CD4-positive, alpha-beta T cell (primary cell): ENCODE measurements at regions not wholly inside any gene's neighbourhood (a gene's known extent, or its start where the extent isn't known, plus 50 kb on each side); places are given as distances from the start of the nearest gene placed in this dataset.

ENCODE experiments used
- ATAC-seq: fragments of 200-7000 bp; cut with Tn5 transposase; one replicate; pipeline ENCODE4 v1.10.0; 2022; ENCODE audit warnings: mild to moderate bottlenecking; ENCODE audit not compliant: poor library complexity
- CTCF ChIA-PET: fragments of 350-600 bp; sonication (Branson Sonifier 250); formaldehyde crosslinking; loops from one replicate; lab custom pipeline; 2021; ENCODE audit warnings: antibody characterized with exemption, inconsistent platforms; lab: Charles Lee
- POLR2A ChIA-PET: fragments of 350-600 bp; sonication (Branson Sonifier 250); formaldehyde crosslinking; loops from one replicate; lab custom pipeline; 2021; ENCODE audit warnings: antibody characterized with exemption, inconsistent platforms; lab: Charles Lee
- DNase-seq, 14 experiments: peaks; one replicate each; pipeline ENCODE4 v3.0.0-alpha.2; 2013 to 2020; ENCODE audit warnings: mixed read lengths in 2 of 14
- H3K27ac ChIP-seq, 2 donors: one replicate each; pipeline versions ENCODE4 v1.5.1 to v1.7.0; 2013; ENCODE audit warnings: low read length in 2 of 2, low read depth in 1 of 2, mild to moderate bottlenecking in 1 of 2
- H3K27me3 ChIP-seq, 2 experiments: 1 replicate in 1 of 2; 2 replicates in 1 of 2; pipeline versions ENCODE4 v1.6.1 to v1.7.0; 2013; ENCODE audit warnings: low read length in 2 of 2, control low read depth in 1 of 2, mild to moderate bottlenecking in 1 of 2, moderate library complexity in 1 of 2; ENCODE audit not compliant: insufficient read depth in 2 of 2, control insufficient read depth in 1 of 2
- H3K36me3 ChIP-seq: one replicate; pipeline ENCODE4 v1.6.1; 2013; ENCODE audit warnings: low read length, control low read depth; ENCODE audit not compliant: insufficient read depth
- H3K4me1 ChIP-seq: one replicate; pipeline ENCODE4 v1.6.1; 2013; ENCODE audit warnings: low read length, control low read depth; ENCODE audit not compliant: insufficient read depth
- H3K4me3 ChIP-seq: one replicate; pipeline ENCODE4 v1.5.1; 2013; ENCODE audit warnings: mild to moderate bottlenecking, low read length, moderate library complexity
- H3K9me3 ChIP-seq, 2 experiments: 1 replicate in 1 of 2; 2 replicates in 1 of 2; pipeline versions ENCODE4 v1.6.1 to v1.7.0; 2013; ENCODE audit warnings: low read length in 2 of 2, mild to moderate bottlenecking in 2 of 2, control low read depth in 1 of 2, moderate library complexity in 1 of 2; ENCODE audit not compliant: control insufficient read depth in 1 of 2, insufficient read depth in 1 of 2
- H3K27ac Mint-ChIP-seq: one replicate; pipeline ENCODE4 v1.8.0; 2020; ENCODE audit warnings: mixed read lengths
- H3K27me3 Mint-ChIP-seq: one replicate; pipeline ENCODE4 v1.8.0; 2021; ENCODE audit warnings: mixed read lengths
- H3K36me3 Mint-ChIP-seq: one replicate; pipeline ENCODE4 v1.8.0; 2021; ENCODE audit warnings: low read depth, mixed read lengths
- H3K4me1 Mint-ChIP-seq: one replicate; pipeline ENCODE4 v1.8.0; 2021; ENCODE audit warnings: low read depth, mixed read lengths
- H3K4me3 Mint-ChIP-seq: one replicate; pipeline ENCODE4 v1.8.0; 2020; ENCODE audit warnings: mild to moderate bottlenecking, mixed read lengths
- H3K9me3 Mint-ChIP-seq: one replicate; pipeline ENCODE4 v1.8.0; 2020; ENCODE audit warnings: mixed read lengths
- CTCF ChIP-seq: fragments of 200-600 bp; IDR thresholded peaks from one replicate; pipeline ENCODE4 v1.8.0; 2022; ENCODE audit warnings: antibody characterized with exemption, mild to moderate bottlenecking
- intact Hi-C, 2 experiments: fragments of 100-400 bp; cut with DNase I in 1 of 2; cut with micrococcal nuclease in 1 of 2; formaldehyde crosslinking; loops; one replicate each; pipeline versions ENCODE4 v1.15.1 to v1.9.0; 2023 to 2025; cut with DNase I, micrococcal nuclease

- Mint-ChIP-seq H3K27ac (no peak overlapping the region), H3K36me3 (no peaks in the 10 kb centered on the region), H3K4me3 (no peak overlapping the region), H3K9me3 (no peaks in the 10 kb centered on the region), H3K27me3 (no peaks in the 10 kb centered on the region), H3K4me1 (peaks cover 15% of the 10 kb centered on the region)
- Histone ChIP-seq H3K27me3 (no peaks in the 10 kb centered on the region), H3K27ac (no peak overlapping the region), H3K4me1 (peaks cover 7% of the 10 kb centered on the region), H3K36me3 (no peaks in the 10 kb centered on the region), H3K4me3 (no peak overlapping the region), H3K9me3 (no peaks in the 10 kb centered on the region)
- ChIA-PET POLR2A (no interaction called here), CTCF (no interaction called here)
- ATAC-seq: no peak
- no peak for DNase-seq
- intact Hi-C loops: no loop called here
- TF ChIP-seq CTCF: no peak
Observed at GRCh38 chr17:15894258-15894657, 50.7 kb upstream of the ADORA2B start.

DNA sequence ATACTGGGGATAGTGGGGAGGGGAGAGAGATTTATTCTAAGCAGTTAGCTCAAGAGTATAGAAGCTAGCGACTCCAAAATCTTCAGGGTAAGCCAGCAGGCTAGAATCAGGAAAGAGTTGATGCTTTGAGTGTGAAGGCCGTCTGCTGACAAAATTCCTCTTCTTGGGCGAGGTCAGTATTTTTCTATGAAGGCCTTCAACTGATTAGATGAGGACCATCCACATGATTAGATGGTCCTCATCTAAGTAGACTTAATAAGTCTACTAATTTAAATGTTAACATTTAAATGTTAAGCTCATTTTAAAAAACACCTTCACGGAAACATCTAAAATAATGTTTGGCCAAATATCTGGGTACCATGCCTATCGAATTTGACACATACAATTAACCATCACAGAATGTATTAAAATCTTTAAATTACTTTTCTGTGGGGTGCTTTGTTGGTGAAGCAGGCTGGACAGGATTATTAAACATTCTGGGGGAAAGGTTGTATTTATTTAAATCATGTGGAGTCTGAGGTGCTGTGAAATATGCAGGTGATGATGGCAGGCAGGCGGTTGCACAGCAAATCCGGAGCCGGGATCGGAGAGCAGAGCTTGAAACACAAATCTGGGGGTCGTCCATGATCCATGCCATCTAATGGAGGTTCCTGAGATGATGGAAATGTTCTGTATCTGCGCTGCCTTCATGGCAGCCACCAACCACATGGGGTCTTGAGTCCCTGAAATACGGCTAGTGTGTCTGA lies 49.8 kb upstream of the ADORA2B start:
- Mint-ChIP-seq H3K4me3 (no peak overlapping the region), H3K4me1 (peaks cover 15% of the 10 kb centered on the region), H3K27ac (no peak overlapping the region), H3K36me3 (no peaks in the 10 kb centered on the region), H3K9me3 (no peaks in the 10 kb centered on the region), H3K27me3 (no peaks in the 10 kb centered on the region)
- POLR2A ChIA-PET: no interaction called here
- Histone ChIP-seq H3K4me3 (no peak overlapping the region), H3K27ac (no peak overlapping the region), H3K36me3 (no peaks in the 10 kb centered on the region), H3K4me1 (peaks cover 7% of the 10 kb centered on the region), H3K9me3 (no peaks in the 10 kb centered on the region), H3K27me3 (no peaks in the 10 kb centered on the region)
- ATAC-seq (no peak), DNase-seq (no peak)
- CTCF ChIA-PET: no interaction called here
- intact Hi-C loops: no loop called here
- TF ChIP-seq CTCF: no peak
